ENCODE measurements at regions not wholly inside any gene's neighbourhood (a gene's known extent, or its start where the extent isn't known, plus 50 kb on each side); places are given as distances from the start of the nearest gene placed in this dataset.

DNA sequence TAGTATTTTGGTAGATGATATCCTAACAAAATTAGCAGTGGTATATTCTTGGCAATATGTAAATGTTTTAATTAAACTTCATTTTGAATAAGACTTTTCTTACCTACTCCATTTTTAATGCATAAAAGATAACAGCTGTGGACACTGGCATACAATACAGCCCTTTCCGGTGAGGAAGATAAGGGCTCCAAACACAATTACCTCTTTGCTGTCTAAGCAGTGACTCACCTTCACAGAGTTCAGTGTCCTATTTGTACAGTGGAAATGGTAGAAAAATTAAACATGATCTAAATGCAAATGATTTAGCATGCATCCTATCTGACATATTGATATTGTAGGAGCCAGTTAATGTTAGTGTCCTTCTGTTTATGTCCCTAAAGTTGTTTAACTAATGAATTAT, 969.4 kb downstream of the PLOD2 start:
- H2AFZ ChIP-seq (ENCODE audit: low read depth, low read length), result no peak overlapping the region
- no peaks in the 10 kb centered on the region for H3K27me3 ChIP-seq (ENCODE audit: insufficient read depth, low read depth, low read length)
- H3K79me2 ChIP-seq (replicated peaks; ENCODE audit: insufficient read depth, low read length), result no peaks in the 10 kb centered on the region
- no peak overlapping the region for H3K27ac ChIP-seq (ENCODE audit: low read length)
- no peaks in the 10 kb centered on the region for H3K9me3 ChIP-seq (ENCODE audit: low read length)
- H3K4me2 ChIP-seq (ENCODE audit: low read length), result no peak overlapping the region
- H3K4me3 ChIP-seq (ENCODE audit: low read length), result no peak overlapping the region
- no peaks in the 10 kb centered on the region for H3F3A ChIP-seq (ENCODE audit: insufficient read depth, low read length, poor library complexity, severe bottlenecking)
- no peak for TF ChIP-seq POLR2AphosphoS5 (IDR thresholded peaks at IDR 0.05)
- no peak for TF ChIP-seq MXI1 (conservative IDR thresholded peaks at IDR 0.05; ENCODE audit: poor library complexity, severe bottlenecking)
- no peak for TF ChIP-seq CTCF (IDR thresholded peaks at IDR 0.05; ENCODE audit: poor library complexity, severe bottlenecking)
- TF ChIP-seq, protein P1, sequence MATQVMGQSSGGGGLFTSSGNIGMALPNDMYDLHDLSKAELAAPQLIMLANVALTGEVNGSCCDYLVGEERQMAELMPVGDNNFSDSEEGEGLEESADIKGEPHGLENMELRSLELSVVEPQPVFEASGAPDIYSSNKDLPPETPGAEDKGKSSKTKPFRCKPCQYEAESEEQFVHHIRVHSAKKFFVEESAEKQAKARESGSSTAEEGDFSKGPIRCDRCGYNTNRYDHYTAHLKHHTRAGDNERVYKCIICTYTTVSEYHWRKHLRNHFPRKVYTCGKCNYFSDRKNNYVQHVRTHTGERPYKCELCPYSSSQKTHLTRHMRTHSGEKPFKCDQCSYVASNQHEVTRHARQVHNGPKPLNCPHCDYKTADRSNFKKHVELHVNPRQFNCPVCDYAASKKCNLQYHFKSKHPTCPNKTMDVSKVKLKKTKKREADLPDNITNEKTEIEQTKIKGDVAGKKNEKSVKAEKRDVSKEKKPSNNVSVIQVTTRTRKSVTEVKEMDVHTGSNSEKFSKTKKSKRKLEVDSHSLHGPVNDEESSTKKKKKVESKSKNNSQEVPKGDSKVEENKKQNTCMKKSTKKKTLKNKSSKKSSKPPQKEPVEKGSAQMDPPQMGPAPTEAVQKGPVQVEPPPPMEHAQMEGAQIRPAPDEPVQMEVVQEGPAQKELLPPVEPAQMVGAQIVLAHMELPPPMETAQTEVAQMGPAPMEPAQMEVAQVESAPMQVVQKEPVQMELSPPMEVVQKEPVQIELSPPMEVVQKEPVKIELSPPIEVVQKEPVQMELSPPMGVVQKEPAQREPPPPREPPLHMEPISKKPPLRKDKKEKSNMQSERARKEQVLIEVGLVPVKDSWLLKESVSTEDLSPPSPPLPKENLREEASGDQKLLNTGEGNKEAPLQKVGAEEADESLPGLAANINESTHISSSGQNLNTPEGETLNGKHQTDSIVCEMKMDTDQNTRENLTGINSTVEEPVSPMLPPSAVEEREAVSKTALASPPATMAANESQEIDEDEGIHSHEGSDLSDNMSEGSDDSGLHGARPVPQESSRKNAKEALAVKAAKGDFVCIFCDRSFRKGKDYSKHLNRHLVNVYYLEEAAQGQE (IDR thresholded peaks at IDR 0.05; ENCODE audit: borderline replicate concordance), result no peak
- TF ChIP-seq EP300 (conservative IDR thresholded peaks at IDR 0.05; ENCODE audit: poor library complexity, severe bottlenecking), result no peak
- TF ChIP-seq EZH2 (IDR thresholded peaks at IDR 0.05; ENCODE audit: borderline replicate concordance, insufficient read depth, low read length, poor library complexity, severe bottlenecking), result no peak
- TF ChIP-seq TAF1 (IDR thresholded peaks at IDR 0.05; ENCODE audit: low read depth), result no peak
- no peak for TF ChIP-seq RAD21 (conservative IDR thresholded peaks at IDR 0.05)
- no peak for TF ChIP-seq SMC3 (conservative IDR thresholded peaks at IDR 0.05; ENCODE audit: poor library complexity)
- no peaks in the 10 kb centered on the region for H3K36me3 ChIP-seq (ENCODE audit: insufficient read depth, low read length)
- H3K9me2 ChIP-seq (ENCODE audit: insufficient read depth, low read length), result no peaks in the 10 kb centered on the region
- H4K20me1 ChIP-seq (ENCODE audit: insufficient read depth), result no peaks in the 10 kb centered on the region
- no peak overlapping the region for H3K9ac ChIP-seq (ENCODE audit: low read length)

DNA sequence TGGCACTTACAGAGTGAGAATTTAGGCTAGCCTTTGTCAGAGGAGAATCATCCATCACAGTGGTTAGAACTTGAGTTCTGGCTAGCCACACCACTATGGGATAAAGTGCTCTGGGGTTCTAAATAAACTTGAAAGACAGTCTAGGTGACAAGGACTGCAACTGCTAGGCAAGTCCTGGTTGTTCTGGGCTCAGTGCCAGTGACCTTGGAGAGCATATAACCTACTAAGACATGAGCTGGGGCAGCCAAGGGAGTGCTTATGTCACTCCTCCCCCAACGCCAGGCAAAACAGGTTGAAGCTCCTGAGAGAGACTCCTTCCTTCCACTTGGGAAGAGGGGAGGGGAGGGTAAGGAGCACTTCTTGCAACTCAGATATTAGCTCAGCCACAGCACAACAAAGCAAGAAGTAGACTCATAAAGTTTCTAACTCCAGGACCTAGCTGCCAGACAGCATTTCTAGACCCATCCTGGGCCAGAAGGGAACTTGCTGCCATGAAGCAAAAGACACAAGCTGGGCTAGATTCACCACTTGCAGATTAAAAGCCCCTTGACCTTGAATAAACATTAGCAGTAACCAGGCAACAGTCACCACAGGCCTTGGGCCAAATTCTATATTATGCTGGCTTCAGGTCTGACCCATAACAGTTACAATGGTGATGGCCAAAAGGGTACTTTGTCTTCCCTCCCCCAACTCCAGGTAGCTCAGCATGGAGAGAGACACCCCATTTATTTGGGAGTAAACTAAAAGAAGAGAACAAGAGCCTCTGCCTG, 963.7 kb downstream of the PLOD2 start:
- Histone ChIP-seq H2AFZ (ENCODE audit: low read depth, low read length) (no peak overlapping the region), H3K9me3 (ENCODE audit: low read length) (no peaks in the 10 kb centered on the region), H3K4me2 (ENCODE audit: low read length) (no peak overlapping the region)

More for the DNA sequence above, 963.7 kb downstream of the PLOD2 start:
- Histone ChIP-seq H3K27ac (ENCODE audit: low read length) (no peak overlapping the region), H3K27me3 (ENCODE audit: insufficient read depth, low read depth, low read length) (no peaks in the 10 kb centered on the region), H3K36me3 (ENCODE audit: insufficient read depth, low read length) (no peaks in the 10 kb centered on the region), H3K4me3 (ENCODE audit: low read length) (no peak overlapping the region), H3K79me2 (replicated peaks; ENCODE audit: insufficient read depth, low read length) (no peaks in the 10 kb centered on the region), H3K9me2 (ENCODE audit: insufficient read depth, low read length) (no peaks in the 10 kb centered on the region), H3F3A (ENCODE audit: insufficient read depth, low read length, poor library complexity, severe bottlenecking) (no peaks in the 10 kb centered on the region), H3K9ac (ENCODE audit: low read length) (no peak overlapping the region), H4K20me1 (ENCODE audit: insufficient read depth) (no peaks in the 10 kb centered on the region)
- TF ChIP-seq POLR2AphosphoS5 (IDR thresholded peaks at IDR 0.05) (no peak), EP300 (conservative IDR thresholded peaks at IDR 0.05; ENCODE audit: poor library complexity, severe bottlenecking) (no peak), SMC3 (conservative IDR thresholded peaks at IDR 0.05; ENCODE audit: poor library complexity) (no peak), TAF1 (IDR thresholded peaks at IDR 0.05; ENCODE audit: low read depth) (no peak), EZH2 (IDR thresholded peaks at IDR 0.05; ENCODE audit: borderline replicate concordance, insufficient read depth, low read length, poor library complexity, severe bottlenecking) (no peak), RAD21 (conservative IDR thresholded peaks at IDR 0.05) (no peak), MXI1 (conservative IDR thresholded peaks at IDR 0.05; ENCODE audit: poor library complexity, severe bottlenecking) (no peak), CTCF (IDR thresholded peaks at IDR 0.05; ENCODE audit: poor library complexity, severe bottlenecking) (no peak)
- TF ChIP-seq, protein P1 (IDR thresholded peaks at IDR 0.05; ENCODE audit: borderline replicate concordance), result no peak
